Glomerular visceral epithelial cell (primary cell): ENCODE measurements at regions not wholly inside any gene's neighbourhood (a gene's known extent, or its start where the extent isn't known, plus 50 kb on each side); places are given as distances from the start of the nearest gene placed in this dataset.
"Not testable (repeated sequence)": the region's sequence is repeated elsewhere in the genome, so short reads cannot be mapped to it uniquely, and the experiment has no call there.

ENCODE experiments used
- DNase-seq: peaks from one replicate; pipeline ENCODE4 v3.0.0-alpha.2; 2016; ENCODE audit errors: extremely low spot score

GRCh38 chr5:166282939-166283338, 2008.5 kb upstream of the WWC1 start:
- DNase-seq: no peak

DNA sequence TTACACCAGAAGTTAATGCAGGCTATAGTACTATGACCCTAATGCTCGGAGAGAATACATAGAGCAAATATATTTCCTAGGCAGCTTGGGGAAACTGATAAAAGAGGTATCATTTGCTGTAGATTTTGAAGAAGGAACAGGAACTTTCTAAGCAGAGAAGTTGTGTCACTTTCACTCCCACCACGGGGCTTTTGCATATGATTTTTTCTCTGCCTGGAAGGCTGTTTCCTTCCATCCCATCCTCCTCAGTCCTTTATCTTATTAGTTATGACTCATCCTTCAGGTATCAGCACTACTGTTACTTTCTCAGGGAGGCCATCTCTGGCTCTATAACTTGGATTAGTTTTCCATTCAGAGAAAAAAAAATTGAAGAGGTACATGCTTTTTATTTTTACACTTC, 2006.1 kb upstream of the WWC1 start:
- no peak for DNase-seq

GRCh38 chr5:166286832-166287231, 2004.6 kb upstream of the WWC1 start:
- DNase-seq: no peak

DNA sequence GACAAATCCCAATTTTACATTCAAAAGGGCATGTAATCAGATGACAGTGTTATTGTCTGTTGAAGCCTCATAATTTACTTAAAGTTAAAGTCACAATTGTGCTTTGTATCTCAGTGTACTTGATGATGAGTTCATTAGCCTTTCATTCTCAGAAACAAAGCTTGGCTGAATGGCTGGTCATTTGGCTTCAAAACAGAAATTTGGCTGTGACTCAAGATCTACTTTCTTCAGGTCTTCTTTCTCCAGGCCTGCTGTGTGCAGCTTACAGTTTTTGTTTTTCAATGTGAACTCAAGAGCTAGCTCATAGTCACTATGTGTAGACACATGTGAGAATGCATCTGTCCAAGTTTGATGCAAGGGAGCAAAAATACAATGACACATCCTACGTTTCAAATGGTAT, 2003.6 kb upstream of the WWC1 start:
- no peak for DNase-seq

DNA sequence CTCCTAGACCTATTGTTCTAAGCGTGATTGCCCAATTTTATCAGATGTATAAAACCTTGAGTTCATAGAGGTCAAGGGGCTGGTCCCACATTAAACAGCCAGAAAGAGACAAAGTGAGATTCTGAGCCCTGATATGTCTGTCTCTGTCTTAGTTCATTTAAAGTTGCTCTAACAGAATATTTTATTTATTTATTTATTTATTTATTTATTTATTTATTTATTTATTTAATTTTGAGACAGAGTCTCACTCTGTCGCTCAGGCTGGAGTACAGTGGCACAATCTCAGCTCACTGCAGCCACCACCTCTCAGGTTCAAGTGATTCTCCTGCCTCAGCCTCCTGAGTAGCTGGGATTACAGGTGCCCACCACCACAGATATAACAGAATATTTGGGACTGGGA, 1999.6 kb upstream of the WWC1 start:
- not testable (repeated sequence) for DNase-seq

GRCh38 chr5:166293892-166294291, 1997.6 kb upstream of the WWC1 start:
- no peak for DNase-seq

DNA sequence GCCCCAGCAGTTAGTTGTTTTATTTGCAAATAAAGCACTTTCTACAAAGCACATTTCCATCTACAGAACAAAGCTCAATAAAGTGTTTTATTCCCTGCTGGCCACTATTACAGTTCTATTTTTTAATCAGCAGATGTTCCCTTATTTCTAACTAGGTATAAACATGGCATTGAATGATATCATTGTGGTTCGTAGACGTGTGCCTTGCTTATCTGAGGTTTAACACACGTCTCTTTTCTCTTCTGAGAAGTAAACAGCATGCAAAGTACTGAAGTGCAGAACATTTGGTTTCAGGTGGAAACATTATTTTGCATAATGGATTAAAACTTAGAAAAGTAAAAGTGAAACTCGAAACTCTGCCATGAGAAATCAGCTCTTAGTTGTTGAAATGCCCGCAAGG, 1989.3 kb upstream of the WWC1 start:
- no peak for DNase-seq

DNA sequence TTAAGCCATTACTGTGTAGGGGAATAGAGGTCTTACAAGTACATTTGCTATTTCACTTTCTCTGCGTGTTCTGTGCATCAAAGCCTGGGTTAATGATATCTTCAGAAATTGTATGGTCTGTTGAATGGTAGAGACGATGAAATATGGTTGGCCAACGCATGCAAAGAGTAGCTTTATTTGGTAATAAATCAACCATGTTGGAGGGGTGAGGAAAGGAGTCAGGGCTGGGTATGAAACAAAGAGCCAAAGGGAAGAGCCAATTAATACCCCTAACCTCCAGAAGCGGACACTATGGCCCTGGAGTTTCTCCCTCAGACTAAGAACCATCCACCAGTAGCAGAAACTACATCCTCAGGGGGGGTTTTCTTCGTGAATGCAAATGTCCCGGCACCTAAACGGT, 1974.0 kb upstream of the WWC1 start:
- no peak for DNase-seq

DNA sequence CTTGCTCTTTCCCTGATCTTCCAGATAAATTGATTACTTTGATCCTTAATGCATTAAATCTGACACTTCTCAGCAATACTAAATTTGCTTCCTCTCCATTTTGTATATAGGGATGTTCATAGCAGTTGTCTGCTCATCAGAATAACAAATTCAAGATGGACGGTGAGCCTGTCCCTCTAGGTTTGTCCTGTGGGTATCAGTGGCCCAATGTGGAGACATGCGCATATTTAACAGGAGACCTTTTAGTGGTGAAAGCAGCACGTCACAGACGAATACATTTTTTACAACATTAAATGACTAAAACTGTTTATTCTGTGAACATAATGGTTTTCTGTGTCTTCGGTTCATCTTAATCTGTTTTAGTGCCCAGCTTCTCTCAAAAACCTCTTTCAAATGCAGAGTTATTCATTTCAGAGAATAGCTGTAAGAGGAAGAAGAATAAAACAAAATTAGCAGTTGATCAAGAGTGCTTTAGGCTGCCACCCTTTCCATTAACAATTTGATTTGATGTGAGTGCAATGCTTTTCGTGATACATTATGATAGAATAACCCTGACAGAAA, 1970.4 kb upstream of the WWC1 start:
- no peak for DNase-seq

- no peak for DNase-seq
Measured at GRCh38 chr5:166324372-166324771, 1967.1 kb upstream of the WWC1 start.

- DNase-seq: no peak
Measured at GRCh38 chr5:166329149-166329800, 1962.2 kb upstream of the WWC1 start.

- no peak for DNase-seq
Measured at GRCh38 chr5:166330036-166330435, 1961.4 kb upstream of the WWC1 start.

DNA sequence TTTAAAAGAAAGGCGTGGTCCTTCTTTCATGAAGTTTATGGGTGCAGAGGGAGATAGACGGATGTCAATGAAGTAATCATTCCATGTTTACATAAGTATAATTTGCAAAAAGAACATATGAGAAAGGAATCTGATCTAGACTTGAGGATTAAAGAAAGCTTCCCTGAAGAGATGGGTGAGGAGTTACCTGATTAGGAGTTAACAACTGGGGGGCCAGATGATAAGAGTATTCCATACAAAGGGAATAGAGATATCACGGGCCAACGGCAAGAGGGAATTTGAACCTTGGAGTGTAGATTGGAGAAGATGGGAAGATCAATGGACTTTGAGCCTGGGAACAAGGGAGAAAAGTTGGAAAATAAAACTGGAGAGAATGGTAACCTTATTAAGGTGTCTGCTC, 1959.9 kb upstream of the WWC1 start:
- no peak for DNase-seq

DNA sequence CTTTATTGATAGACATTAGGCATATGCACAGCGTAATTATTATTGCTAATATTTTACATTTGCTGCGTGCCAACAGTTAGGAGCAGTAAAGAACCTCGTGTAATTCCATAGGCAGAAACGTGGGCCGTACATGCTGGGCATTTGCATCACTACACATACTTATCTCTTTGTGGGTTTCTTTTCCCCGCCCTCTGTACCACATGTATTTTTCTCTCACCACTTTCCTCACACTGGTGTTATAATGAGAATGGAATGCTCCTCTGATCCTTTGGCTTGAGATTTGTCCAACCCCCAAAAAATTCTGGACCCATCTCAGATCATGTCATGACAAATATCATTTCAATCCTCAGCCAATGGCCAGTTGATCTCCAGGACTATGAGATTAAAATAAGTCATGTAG, 1952.6 kb upstream of the WWC1 start:
- no peak for DNase-seq

DNA sequence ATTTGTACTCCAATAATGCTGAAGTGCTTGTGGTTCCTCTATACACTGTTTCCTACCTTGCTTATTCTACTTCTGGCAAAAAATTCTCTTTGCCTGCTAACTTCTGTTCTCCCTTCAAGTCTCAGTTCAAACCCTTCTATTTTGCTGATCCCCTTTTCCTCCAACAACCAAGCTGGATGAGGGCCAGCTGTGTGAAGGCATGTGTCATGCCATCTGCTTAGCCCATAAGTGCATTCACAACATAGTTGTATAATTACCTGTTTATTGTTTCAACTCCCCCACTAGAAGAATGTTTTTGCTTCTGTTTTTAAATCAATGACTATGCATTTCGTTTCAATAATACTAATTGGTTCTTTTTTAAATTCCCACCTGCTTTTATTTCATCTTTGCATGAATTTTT, 1951.4 kb upstream of the WWC1 start:
- no peak for DNase-seq

DNA sequence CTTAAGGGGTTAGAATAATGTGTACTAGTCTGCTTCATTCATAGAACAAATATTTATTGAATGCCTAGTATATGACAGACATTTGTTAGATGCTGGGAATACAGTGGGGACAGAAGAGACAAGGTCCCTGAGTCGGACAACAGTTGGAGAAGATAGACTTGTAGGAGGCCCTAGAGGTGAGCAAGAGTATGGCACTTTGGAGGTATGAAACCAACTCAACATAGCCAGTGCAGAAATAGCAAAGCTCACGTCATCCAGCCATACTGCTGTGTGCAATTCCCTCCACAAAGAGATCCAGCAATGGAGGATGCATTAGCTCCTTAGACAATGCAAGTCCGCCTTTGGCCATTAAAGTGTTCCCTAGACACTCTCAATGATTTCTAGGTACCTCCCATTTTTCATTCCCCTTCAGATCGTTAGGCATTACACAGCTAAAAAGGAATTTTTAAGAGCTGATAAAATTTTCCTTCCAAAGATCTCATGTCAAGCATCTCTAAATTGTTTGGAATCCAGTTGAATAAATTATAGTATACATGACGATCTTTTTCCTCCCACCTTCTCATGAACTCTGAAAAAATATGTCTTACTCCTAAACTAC, 1949.6 kb upstream of the WWC1 start:
- DNase-seq: no peak

DNA sequence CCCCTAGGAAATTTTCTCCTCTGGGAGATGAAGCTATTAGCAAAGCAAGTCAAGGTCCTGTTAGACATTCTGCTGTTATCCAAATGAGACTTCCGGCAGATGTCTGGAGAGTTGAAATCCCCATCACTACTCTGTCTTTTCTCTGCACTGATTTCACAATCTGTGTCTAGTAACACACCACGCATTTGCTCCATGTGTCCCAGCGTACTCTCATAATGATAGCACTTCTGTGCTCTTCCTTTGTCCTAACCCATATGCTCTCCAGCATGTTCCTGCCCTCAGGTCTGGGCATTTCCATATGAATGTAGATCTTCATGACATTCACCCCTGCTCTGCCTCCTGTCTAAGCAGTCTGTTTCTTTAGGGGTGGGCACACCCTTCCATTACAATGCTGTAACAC, 1949.0 kb upstream of the WWC1 start:
- no peak for DNase-seq

DNA sequence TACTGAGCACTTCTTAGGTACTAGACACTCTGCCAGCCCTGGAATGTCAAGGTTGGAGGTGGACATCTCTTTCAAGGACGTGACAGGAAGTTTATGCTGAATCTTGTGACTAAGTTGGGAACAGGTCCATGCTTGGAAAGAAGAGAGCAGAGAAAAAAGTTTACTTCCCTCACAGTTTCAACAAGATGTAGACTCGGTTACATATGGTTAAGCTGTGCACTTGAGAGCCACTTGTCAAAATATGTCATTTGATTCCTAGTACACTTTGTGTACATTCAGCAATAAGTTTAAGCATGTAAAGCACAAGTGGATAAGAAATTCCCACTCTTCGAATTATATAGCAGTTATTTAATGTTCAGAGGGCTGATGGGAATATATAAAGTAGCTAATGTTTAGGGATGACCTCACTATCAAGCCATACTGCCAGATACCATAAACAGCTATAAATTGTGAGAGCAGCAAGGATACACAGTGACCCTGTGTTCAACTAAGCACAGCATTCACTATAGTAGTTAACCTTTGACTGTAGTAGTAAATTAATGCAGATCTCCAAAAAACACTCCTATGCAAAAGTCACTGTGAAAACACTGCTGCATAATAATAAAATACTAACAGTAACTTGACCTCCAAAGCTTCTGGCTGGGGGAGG, 1944.6 kb upstream of the WWC1 start:
- DNase-seq: no peak

DNA sequence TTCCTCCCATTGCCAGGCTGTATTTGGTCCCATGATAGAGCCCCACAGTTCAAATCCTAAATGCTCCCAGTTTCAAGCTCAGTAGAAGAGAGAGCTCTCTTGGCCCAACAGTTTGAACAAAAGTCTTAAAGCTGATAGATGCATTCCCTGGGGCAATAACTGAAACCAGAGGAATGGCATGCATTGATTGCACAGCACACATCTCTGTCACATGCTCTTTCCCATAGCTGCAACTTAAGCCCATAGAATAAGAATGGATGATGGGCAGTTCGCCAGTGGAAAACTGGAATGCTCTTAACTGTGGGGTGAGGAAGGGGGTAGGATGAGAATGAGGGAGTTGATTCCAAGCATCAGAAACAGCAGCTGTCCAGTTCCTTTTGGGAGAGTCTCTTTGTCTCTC, 1942.4 kb upstream of the WWC1 start:
- DNase-seq: no peak

GRCh38 chr5:166353580-166353979, 1937.9 kb upstream of the WWC1 start:
- no peak for DNase-seq

GRCh38 chr5:166354332-166354731, 1937.1 kb upstream of the WWC1 start:
- DNase-seq: no peak

DNA sequence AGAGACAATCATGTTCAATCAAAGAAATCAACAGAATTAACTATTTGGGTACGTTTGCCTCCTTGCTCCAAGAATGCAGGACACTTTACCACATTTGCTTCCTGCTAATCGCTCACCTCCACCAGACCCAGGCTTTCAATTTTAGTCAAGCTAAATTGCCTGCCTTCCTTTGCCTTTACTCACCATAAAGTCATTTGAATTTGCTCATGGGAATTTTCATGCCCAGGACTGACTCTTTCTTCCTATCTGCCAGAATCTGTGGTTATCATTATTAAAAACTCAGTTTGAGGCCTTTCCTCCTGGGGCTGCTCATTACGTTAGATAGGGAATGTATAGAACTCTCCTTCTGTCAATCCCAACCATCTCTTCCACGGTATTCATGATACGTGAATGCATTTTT, 1935.3 kb upstream of the WWC1 start:
- no peak for DNase-seq

GRCh38 chr5:166358127-166358830, 1933.2 kb upstream of the WWC1 start:
- no peak for DNase-seq
